ENCODE measurements at regions not wholly inside any gene's neighbourhood (a gene's known extent, or its start where the extent isn't known, plus 50 kb on each side); places are given as distances from the start of the nearest gene placed in this dataset.

DNA sequence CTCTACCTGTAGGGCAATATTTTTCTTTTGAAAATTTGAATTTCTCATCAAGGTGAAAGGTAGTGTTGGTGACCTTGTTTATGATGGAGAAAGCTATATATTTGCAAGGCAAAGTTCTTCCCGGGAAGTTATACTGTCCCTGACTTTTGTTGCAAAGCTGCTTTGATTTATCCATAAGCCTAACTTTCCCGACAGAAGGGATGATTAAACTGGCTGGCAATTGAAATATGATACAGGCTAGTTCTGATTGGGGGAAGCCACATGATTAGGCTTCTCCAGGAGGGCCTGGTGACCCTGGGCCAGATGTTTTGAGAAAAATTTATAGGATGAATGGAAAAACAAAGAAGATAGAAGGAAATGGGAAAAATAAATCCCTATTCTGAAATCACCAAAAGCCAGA is 215.5 kb downstream of the ACTR3B start:
- TF ChIP-seq TAF1 (IDR thresholded peaks at IDR 0.05; ENCODE audit: low read depth) (no peak), TEAD4 (IDR thresholded peaks at IDR 0.05) (no peak), EP300 (IDR thresholded peaks at IDR 0.05; ENCODE audit: borderline replicate concordance) (no peak), EGR1 (IDR thresholded peaks at IDR 0.05) (no peak), CEBPB (IDR thresholded peaks at IDR 0.05) (no peak), FOXM1 (IDR thresholded peaks at IDR 0.05; ENCODE audit: borderline replicate concordance, low read depth) (no peak), NFIC (IDR thresholded peaks at IDR 0.05) (no peak), RAD21 (IDR thresholded peaks at IDR 0.05; ENCODE audit: low read depth) (no peak), CREB1 (IDR thresholded peaks at IDR 0.05; ENCODE audit: low read depth) (no peak), ZBTB7A (IDR thresholded peaks at IDR 0.05; ENCODE audit: low read depth) (no peak)
- TF ChIP-seq, protein P1, sequence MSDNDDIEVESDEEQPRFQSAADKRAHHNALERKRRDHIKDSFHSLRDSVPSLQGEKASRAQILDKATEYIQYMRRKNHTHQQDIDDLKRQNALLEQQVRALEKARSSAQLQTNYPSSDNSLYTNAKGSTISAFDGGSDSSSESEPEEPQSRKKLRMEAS (IDR thresholded peaks at IDR 0.05), result no peak
- TF ChIP-seq, protein P2, sequence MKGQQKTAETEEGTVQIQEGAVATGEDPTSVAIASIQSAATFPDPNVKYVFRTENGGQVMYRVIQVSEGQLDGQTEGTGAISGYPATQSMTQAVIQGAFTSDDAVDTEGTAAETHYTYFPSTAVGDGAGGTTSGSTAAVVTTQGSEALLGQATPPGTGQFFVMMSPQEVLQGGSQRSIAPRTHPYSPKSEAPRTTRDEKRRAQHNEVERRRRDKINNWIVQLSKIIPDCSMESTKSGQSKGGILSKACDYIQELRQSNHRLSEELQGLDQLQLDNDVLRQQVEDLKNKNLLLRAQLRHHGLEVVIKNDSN (IDR thresholded peaks at IDR 0.05), result no peak
- TF ChIP-seq, protein P3, sequence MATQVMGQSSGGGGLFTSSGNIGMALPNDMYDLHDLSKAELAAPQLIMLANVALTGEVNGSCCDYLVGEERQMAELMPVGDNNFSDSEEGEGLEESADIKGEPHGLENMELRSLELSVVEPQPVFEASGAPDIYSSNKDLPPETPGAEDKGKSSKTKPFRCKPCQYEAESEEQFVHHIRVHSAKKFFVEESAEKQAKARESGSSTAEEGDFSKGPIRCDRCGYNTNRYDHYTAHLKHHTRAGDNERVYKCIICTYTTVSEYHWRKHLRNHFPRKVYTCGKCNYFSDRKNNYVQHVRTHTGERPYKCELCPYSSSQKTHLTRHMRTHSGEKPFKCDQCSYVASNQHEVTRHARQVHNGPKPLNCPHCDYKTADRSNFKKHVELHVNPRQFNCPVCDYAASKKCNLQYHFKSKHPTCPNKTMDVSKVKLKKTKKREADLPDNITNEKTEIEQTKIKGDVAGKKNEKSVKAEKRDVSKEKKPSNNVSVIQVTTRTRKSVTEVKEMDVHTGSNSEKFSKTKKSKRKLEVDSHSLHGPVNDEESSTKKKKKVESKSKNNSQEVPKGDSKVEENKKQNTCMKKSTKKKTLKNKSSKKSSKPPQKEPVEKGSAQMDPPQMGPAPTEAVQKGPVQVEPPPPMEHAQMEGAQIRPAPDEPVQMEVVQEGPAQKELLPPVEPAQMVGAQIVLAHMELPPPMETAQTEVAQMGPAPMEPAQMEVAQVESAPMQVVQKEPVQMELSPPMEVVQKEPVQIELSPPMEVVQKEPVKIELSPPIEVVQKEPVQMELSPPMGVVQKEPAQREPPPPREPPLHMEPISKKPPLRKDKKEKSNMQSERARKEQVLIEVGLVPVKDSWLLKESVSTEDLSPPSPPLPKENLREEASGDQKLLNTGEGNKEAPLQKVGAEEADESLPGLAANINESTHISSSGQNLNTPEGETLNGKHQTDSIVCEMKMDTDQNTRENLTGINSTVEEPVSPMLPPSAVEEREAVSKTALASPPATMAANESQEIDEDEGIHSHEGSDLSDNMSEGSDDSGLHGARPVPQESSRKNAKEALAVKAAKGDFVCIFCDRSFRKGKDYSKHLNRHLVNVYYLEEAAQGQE (IDR thresholded peaks at IDR 0.05; ENCODE audit: low read depth), result no peak
